Kidney capillary endothelial cell (primary cell): ENCODE measurements at regions not wholly inside any gene's neighbourhood (a gene's known extent, or its start where the extent isn't known, plus 50 kb on each side); places are given as distances from the start of the nearest gene placed in this dataset.
A peak's percentile ranks its signal among the peaks of the same experiment; 100 is the strongest.
"Not testable (repeated sequence)": the region's sequence is repeated elsewhere in the genome, so short reads cannot be mapped to it uniquely, and the experiment has no call there.

Experiments used
- DNase-seq: peaks from one replicate; pipeline ENCODE4 v3.0.0-alpha.2; 2018; ENCODE audit warnings: low spot score

DNA sequence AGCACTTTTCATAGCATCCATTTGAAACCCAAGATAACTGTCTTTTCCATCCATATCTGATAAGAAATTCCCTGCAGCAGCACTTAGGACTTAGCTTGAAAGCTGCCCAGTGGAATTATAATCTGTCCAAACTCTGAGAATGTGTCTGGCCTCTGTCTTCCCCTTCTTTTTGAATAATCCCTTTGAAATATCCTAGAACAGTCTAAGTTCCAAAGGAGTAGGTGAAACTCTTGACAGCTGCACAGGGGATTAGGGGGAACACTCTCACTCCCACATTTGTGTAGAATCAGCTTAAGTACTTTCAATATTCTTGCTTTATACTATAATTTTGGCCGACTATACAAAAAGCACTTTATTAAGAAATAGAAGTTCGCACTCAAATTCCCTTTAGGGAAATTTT lies 157.7 kb downstream of the PAPSS1 start:
- no peak for DNase-seq

DNA sequence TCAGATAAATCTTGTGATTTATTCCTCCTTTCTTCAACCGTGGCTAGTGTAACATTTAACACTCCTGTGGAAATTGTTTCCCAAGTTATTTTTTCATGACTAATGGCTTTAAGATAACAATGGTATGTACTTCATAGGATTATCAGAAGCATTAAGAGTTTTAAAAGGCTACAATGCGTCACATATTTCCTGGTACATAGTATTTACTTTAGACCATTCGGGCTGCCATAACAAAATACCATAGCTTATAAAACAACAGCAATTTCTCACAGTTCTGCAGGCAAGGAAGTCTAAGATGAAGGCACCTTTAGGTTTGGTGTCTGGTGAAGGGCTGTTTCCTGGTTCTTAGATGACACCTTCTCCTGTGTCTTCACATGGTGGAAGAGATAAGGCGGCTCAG lies 158.6 kb downstream of the PAPSS1 start:
- no peak for DNase-seq

DNA sequence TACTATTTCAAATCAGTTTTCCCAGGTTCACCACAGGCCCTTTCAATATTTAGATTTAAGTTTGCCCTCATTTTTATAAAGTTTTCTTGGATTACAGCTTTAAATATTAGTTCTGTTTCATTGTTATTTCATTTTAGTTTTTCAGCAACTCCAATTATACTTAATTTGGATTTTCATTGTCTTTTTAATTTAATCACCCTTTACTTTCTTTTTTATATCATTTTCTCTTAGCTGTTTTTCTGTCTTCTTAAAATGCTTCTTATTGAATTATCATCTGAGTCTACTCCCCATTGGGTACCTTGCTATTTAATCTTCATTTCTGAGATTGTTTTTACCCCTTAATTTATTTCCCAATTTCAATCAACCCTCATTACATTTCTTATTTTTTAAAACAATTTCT lies 160.4 kb downstream of the PAPSS1 start:
- DNase-seq: no peak

DNA sequence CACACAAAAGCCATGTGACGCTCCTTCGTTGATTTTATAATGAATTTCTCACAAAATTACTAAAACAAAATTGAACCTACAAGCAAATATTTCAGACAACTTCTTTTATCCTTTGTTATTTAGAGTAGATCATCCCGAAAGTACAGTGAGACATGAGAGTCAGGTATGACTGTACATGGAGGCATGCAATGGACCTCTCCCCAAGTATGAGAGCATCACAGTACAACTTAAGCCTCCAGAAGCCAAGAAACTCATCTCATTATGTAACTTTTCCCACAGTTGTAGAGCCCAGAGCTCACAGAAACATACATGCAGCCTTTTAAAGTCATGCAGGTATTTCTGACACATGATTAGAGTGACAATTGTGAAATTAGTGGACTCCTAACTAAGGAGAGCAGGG lies 167.7 kb downstream of the PAPSS1 start:
- no peak for DNase-seq

DNA sequence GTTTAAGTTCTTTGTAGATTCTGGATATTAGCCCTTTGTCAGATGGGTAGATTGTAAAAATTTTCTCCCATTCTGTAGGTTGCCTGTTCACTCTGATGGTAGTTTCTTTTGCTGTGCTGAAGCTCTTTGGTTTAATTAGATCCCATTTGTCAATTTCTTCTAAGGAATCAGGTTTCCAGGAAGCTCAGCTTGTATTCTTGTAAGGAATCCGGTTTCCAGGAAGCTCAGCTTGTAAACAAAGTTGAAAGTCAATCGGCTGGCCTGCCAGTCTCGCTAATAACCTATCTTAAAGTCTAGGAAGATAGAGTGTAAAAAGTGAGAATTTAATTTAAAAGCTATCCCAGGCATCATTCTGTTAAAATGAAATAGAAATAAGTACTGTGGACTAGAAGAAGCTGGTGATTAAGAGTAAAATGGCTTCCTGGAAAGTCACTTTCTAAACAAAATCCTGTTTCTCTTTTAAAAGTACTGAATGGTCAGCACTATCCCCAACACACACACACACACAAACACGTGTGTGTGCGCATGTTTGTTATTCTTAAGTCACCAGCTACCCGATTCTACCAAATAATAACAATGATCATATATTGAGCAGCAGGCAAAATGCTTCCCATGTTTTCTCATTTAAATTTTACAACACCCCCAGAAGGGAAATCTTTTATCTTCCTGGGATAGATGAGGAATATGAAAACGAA lies 171.7 kb downstream of the PAPSS1 start:
- peak; percentile 23 for DNase-seq

DNA sequence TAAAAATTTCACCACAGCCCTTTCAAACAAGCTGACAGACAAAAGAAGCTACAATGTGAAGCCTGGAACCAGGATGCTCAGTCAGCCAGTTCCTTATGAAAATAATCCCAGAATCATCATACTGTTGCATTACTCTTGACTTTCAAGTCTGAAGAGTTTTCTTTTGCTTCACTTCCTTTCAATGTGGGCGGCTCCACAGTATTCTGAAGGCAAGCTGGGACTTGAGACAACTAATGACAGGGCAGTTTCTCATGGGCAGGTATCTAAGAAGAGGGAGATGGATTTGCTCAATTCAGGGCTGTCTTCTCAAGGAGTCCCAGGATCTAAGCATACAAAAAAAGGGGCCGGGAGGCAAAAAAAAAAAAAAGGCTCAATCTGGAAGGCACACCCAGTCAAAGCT lies 173.4 kb downstream of the PAPSS1 start:
- no peak for DNase-seq

DNA sequence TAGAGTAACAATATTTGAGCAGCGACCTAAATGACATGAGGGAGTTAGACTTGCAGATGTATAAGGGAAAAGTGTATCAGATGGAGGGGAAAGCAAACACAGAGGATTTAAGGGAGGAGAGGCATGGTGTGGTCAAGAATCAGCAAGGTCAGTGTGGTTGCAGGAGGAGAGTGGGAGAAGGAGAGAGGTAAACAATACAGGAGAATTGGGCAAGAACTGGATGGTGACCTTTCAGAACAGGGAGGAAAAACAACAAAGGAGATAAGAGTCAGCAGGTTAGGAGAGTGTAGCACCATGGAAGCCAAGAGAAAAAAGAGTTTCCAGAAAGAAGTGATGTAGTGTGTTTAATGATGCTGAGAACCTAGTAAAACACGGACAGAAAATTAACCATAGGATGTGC lies 178.5 kb downstream of the PAPSS1 start:
- DNase-seq: no peak

DNA sequence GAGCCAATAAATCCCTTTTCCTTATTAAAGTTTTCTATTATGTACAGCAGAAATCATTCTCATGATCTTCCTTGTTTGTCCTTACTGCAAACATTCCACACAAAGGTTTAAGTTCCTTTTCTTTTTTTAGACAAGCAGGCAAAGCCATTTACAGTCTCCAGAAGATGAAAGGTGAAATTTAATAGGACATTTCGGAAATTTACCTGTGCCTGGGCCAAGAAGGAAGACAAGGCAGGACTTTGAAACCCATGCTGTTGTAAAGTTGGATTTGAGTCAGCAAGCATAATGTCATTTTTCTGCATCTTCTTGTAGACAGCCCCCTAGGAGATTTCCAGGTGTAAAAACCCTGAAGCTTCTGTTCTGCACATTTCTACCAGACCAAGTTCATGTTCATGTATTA lies 188.1 kb downstream of the PAPSS1 start:
- DNase-seq: no peak

DNA sequence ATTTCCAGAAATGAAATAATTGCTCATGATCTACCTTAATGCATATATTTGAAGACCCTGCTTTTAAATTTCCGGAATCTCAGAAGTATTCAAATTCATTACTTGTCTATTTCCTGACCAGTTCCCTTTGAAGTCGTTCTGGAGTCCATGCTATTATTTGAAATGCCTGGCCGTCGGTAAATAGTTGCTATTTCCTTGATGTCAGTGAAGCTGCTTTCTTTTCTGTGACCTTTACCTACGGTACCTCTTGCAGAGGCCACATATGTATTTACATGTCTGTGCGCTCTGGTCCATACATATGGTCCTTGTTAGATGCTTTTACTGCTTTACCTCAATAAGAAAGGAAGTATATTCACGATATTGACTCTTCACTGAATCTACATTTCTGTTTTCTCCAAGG lies 199.7 kb downstream of the PAPSS1 start:
- DNase-seq: no peak

DNA sequence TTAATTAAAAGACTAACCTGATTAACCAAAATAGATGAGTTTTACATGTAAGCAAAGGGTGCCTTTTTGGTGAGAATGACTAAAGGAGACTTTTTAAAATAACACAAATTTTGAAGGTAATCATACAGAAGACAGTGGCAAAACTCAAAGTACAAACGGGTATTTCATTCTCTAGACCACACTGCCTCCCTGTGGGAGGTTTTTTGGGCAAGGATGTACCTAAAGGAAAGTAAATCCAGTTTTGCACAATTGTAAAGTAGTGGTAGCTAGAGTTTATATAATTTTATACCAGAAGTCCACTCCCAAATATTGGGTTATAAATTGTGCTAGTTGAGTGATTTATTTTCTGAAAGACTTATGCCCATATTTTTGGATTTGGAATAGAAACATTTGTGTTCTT lies 201.0 kb downstream of the PAPSS1 start:
- DNase-seq: no peak

DNA sequence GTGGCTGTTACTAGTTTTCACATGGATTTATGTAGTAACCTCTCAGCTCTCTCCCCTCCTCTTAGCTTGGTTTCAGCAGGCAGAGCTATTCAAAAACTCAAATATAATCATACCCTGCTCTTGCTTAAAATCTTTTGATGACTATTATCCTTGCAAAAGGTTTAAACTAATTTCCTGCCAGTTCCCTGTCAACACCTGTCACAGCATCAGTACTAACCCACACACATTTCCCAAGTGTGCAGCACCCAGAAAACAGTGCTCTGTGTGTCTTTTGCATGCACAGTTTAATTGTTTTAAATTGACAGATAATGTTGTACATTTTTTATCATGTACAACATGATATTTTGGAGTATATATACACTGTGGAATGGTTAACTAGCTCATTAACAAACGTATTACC lies 202.0 kb downstream of the PAPSS1 start:
- DNase-seq: no peak

DNA sequence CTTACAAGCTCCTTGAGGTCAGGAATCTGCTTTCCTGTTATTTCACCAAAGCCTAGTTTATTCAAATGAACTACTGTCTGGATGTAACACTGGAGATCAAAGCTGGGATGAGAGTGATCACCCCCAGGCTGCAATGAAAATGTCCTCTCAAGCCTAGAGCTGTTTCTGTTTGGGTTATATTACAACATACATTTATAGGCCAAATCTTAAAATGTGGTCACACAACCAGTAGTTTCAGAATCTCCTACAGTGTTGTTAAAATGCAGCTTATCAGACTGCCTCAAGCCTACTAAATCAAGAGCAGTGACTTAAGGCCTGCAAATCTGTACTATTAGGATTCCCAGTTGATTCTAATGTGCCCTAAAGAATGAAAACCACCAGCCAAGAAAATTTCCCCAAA lies 207.5 kb downstream of the PAPSS1 start:
- no peak for DNase-seq

DNA sequence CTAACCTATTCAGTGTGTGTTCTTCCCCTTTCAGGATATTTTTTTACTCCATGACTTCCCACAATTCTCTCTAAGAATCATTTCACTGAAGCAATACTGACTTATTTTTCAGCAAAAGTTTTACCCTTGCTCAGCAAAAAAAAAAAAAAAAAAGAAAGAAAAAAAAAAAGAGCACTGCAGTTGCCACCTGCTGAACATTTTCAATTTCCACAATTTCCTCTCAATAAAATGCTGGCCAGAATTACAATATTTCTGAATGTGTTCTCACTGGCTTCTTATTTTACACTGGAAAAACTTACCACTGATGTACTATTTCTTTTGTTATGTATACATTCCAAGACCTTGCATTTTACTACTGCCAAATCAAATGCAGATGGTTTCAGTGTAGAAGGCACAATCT lies 210.4 kb downstream of the PAPSS1 start:
- DNase-seq: no peak

DNA sequence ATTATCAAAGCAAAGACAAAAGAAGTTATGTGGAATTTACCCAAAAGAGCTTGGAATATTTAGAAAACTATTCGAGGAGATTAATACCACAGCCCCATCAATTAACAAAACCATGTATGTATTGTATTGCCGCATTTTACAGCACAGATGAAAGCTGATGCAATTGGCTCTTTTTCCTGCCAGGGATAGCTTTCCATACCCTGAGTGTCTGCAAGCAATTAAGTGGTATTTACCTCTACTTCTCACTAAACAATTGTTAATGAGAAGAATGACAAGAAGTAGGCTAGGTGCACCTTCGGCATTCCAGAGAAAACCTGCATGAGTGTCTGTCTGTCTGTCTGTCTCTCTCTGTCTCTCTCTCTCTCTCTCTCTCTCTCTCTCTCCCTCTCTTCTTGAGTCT lies 219.5 kb downstream of the PAPSS1 start:
- no peak for DNase-seq

DNA sequence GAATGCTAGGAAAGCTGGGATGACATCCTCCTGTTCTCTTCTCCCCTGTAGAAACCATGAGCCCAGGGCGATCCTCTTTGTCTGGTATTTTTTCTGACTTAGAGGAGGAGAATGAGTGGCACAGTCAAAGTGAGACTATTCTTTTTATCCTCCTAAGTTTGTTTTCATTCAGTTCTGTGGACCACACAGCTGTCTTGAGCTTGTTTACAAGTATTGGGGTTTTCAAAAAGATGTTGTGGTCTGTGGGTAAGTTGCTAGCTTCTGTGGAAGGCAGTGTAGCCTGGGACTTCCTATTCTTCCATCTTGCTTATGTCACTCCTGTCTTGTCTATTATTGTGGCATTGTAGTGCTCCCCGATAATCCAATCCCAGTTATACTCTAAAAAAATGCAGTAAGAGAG lies 223.0 kb downstream of the PAPSS1 start:
- no peak for DNase-seq

DNA sequence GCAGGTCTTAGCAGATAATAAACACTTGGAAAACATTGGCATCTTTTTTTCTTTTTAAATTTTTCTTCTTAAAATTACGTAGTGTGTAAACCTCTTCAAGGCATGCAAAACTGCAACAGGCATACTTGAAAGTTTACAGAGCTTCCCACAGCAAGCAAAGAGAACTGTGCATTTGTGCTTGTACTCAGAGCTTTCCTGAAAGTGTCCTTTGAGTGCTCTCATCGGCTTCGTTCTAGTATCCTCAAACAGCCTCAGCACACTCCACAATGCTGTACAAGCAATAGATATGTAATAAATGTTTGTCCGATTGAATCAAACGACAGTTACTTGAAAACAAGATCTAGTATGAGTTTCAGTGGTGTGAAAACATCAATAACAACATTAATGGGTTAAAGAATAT lies 227.5 kb downstream of the PAPSS1 start:
- DNase-seq: no peak

DNA sequence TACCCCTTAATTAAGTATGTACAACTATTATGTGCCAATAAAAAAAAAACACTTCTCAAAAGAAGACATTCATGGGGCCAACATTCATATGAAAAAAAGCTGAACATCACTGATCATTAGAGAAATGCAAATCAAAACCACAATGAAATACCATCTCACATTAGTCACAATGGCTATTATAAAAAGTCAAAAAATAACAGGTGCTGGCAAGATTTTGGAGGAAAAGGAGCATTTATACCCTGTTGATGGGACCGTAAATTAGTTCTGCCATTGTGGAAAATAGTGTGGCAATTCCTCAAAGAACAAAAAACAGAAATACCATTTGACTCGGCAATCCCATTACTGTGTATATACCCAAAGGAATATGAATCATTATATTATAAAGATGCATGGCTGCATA lies 229.9 kb downstream of the PAPSS1 start:
- DNase-seq: no peak

DNA sequence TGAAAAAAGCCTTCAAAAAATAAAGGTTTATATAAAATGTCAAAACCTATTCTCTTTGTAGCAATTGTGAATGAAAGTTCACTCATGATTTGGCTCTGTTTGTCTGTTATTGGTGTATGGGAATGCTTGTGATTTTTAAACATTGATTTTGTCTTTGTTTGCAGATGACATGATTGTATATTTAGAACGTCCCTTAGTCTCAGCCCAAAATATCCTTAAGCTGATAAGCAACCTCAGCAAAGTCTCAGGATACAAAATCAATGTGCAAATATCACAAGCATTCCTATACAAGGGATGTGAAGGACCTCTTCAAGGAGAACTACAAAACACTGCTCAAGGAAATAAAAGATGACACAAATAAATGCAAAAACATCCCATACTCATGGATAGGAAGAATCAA lies 236.4 kb downstream of the PAPSS1 start:
- not testable (repeated sequence) for DNase-seq

DNA sequence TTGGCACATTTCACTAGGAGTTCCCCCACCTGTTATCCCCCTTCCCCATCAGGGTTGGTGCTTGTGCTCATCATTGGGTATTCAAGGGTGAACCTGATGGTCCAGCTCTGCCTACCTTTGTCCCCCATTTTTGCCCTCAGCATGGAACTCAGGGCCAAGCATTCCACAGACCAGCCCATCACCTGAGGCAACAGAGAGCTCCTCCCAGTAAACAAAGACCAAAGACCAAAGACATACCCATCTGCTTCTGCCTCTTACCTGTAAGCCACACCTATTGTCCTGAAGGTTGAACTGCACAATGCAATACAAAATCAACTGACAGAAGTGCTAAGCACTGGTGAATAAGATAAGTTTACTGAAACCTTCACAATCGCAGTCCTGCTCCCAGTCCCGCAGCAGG lies 237.5 kb downstream of the PAPSS1 start:
- no peak for DNase-seq

DNA sequence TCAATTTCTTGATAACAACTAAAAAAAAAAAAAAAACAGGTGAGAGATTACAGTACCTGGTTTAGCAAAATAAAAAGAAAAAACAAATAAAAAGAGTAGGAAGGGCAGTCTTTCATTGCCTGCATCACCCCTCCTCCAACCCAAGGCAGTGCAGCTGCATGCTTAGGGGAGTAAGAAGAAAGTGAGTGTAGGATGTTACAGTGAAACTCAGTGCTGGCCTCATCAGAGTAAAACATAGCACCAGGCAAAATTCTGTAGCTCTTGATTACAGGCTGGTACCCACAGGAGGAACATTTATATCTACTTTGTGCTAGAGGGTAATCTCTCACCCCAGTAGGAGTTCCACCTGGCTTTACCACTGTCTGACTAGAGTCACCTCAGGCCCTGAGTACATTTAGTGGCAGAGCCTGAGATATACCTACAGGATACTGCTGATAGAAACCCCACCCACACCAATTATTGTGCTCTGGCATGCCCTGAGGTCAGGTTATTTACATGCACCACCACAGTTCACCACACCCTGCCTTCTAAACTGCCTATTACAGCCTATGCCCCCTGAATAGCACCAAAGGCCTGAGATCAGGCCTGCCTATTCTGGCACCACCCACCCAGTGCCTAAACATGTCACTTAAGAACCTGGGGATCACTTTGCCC lies 241.6 kb downstream of the PAPSS1 start:
- DNase-seq: no peak

DNA sequence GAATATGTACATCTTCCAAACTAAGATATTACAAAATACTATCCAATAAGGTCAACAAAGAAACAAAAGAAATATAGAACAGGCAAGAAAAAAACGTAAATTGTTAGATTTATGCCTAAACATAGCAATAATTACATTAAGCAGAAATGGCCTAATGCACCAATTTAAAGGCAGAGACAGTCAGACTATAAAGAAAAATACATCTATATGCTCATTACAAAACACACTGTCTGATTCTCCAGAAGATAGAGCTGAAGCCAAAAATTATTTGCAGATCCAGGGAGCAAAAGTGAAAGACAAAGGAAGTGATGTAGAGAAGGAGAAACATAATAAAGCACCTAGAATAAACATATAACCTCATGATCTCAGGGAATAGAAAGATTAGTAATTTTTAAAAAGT lies 246.9 kb downstream of the PAPSS1 start:
- no peak for DNase-seq

DNA sequence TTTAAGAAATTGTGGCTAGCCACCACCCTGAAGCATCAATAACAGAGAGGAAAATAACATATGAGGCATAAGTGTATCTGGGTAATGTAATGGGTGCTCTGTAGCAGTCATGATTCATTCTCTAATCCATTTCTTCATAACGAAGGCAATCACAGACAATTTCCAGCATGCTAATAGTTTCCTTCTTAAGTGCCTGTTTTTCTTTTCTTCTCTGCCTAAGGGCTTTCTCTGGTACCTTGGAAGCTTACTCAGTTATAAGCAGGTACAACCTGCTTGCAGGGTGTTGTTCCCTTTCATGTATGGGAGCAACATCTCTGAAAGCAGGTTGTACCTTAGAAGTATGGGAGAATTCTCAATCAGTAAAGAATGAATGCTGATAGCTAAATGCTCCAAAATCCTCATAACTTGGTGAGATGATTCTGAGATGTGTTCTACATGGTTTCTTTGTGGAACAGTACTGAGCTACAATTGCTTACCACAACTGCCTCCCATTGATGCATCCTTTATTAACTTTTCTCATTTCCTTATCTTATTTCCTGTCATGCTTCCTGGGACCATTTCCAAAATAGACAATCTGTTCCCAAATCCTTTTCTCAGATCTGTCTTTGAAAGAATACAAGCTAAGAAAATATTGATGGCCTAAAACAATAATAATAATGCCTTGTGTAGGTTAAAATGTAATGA lies 247.6 kb downstream of the PAPSS1 start:
- DNase-seq: no peak

DNA sequence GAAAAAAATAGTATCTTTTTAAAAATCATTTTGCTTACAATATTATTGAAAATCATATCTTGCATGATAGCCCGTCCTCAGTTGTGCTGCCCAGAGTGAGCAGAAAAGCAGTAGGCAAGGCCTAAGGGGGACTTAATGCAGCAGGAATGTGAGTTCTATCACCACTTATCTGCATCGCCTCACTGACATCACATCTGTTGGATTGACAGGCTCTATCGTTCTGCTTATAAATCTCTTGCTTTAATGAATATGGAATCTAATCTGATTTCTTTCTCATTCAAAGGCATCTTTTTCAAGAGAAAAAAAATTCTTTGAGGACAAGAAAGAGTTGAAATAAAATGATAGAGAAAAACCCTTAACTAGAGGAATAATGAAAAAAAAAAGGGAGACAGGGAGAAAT lies 249.9 kb downstream of the PAPSS1 start:
- no peak for DNase-seq

DNA sequence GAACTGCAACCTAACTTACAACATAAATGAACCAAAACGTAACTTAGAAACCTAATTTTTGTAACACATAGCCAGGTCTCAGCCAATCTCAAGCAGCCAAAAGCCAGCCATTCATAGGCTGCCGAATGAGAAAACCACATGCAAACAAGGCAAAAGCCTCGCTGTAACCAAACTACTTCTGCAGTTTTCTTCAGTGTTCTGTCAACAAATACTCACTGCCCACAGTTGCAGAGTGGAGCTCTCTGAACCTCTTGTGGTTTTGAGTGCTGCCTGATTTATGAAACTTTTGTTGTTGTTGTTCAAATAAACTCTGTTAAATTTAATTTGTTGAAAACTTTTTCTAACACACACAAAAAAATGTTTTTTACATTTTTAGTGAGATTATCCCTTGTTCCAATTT lies 251.2 kb downstream of the PAPSS1 start:
- no peak for DNase-seq
